NOMO-1 treated with DMSO at 0.1 percent for 48 hours (cell line): ENCODE measurements at regions not wholly inside any gene's neighbourhood (a gene's known extent, or its start where the extent isn't known, plus 50 kb on each side); places are given as distances from the start of the nearest gene placed in this dataset.
"Not testable (repeated sequence)": the region's sequence is repeated elsewhere in the genome, so short reads cannot be mapped to it uniquely, and the experiment has no call there.

Experiments used
- DNase-seq: peaks from one replicate; lab custom pipeline; 2025; ENCODE audit not compliant: unreplicated experiment; lab: John Stamatoyannopoulos, UW

DNA sequence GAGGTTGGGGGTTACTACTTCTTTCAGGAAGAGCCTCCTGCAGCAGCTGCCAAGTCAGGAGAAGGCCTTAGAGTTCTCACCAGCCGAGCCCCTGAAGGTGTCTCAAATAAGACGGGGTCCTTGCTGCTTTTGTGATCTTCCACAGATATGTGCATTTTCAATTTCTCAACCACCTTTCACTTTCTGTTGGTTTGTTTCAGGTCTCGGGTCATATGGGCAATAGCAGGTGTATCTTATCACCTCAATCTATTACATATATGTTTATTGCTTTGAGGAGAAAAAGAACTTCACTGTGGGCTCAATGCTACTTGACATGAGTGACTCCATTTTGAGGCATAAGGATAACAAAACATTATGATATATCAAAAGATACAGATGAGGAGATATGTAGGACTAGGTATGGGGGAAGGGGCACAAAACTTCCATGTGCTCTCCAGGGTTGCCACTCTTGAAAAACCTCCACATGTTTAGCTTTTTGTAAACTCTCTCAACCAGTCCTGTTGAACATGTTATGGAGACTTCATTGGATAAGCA is 1171.4 kb upstream of the ADGRL2 start:
- DNase-seq = no peak

DNA sequence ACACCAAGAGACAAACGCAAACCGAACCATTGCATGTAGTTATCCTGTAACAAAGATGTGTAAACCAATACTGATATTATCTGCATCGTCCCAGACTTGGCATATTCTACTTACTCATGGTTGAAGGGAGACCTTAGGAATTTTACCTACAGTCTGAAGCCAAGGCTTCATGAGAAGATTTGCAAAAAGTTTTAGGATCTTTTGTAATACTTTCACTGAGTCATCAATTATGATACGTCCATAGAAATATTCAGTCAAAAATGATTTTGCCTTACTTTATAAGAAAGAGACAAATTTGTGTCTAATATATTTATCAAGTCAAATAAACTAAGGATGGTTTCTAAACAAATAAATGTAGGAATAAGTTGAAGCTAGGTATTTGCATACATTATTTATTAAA is 1176.1 kb upstream of the ADGRL2 start:
- no peak for DNase-seq

DNA sequence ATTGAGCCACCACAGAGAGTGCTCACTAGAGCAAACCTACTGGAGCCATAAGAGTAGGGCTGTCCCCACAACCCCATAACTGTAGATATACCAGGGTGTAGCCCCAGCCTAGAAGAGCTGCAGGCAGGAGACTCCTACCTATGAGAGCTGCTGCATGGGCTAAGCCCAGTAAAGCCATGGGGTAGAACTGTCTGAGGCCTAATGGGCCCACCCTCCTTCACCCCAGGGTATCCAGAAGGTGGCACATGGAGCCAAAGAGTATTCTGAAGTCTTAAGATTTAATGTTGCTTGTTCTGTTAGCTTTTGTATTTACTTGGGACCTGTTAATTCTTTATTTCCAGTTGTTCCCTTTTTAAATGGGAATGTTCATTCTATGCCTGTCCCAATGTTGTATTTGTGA is 1193.7 kb upstream of the ADGRL2 start:
- DNase-seq = no peak

DNA sequence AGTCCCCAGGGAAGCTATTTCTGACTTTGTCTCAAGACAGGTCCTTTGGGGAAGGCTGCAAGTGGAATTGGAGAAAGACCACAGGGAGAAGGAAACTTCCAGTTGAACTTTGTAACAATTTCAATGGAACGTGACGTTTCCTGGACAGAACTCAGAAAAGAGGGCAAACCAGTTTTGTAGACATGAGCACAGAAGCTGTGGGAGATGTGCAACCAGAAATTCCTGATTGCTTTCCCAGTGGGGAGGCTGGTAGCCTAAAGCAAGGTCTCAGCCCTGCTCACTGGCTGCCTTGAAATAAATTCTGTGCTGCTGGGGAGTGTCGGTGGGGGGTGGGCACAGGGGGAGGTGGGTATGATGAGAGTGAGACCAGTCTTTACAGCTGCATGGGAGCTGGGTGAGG is 1206.7 kb upstream of the ADGRL2 start:
- DNase-seq = no peak

DNA sequence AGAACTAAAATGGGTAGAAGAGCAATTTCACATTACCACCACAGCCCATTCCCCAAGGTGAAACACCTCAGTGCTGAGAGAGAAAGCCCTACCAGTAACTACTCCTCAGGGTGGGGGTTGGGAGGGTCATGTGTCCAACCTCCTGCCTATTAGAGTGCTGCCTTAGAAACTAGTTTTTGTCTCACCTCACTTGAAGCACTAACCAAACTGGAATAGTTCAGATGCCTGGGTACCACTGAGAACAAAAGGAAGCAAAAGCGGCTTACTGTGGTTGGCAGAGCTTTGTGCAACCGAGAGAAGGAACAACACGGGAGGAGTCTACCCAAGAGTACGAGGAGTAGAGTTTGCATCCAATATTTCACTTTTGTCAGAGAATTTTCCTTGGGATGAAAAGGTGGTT is 1207.5 kb upstream of the ADGRL2 start:
- no peak for DNase-seq

DNA sequence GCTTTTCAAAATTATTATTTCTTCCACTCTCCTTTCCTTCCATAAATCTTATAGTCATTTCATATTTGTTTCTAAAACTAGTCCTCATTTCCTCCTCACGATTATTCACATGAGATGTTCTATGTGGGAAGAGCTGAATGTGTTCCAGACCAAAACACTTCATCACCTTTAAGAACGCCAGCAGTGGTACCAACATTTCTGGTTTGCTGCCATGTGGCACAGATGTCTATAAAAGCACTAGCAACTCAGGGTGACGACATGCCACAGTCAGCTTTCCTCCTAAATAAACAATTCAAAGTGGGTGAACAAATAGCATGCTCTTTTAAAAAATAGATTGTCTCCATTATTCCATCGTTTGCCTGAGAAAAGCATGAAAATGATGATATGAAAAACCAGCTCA is 1217.8 kb upstream of the ADGRL2 start:
- DNase-seq = no peak

DNA sequence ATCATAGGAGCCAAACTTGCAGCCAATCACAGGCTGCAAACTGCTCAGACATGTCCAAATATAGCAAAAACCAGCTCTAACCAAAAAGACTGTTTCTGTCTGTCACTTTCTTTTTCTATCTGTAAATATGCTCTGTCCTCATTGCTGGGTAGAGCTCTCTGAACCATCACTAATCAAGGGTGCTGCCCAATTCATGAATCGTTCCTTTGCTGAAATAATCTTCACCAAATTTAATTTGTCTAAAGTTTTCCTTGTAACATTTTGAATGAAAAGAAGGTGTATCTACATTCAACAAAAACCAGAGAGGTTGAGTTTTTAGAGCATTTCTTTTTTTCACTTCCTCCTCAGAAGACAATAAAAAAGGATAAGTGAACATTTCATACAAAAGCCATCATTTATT is 1221.7 kb upstream of the ADGRL2 start:
- no peak for DNase-seq

DNA sequence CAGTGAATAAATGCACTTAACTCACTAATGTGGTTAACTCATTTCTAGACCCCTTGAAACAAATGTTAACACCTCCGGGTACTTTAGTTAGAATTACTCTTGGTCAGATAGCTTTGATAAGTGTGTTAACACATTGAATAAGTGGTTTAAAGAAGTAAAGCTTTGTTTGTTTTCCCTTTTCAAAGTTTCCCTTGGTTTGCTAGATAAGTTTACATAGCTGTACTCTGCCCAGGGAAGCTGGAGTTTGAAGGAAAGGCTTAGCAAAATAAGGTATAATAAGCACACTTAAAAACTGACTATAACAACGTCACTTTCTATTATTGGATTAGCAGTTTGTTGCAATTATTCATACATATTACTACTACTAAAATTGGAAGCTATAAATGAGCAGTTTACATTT is 1233.9 kb upstream of the ADGRL2 start:
- no peak for DNase-seq

DNA sequence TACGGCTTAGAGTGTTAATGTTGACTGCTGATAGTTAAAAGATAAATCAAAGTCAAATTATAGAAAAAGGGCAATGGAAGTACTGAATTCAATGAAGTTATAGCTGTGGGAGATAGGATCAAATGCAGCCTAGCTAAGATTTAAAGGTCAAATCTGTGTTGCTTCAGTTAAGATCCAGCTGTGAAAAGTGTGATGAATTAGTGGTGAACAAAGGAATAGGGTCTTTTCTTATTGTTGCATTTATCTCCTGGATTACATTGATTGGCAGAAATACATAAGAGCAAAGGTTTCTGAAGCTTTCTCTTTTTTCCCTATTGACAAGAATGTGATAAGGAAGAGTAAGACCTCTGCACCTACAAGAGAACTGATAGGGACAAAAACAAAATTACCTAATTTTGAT is 1234.6 kb upstream of the ADGRL2 start:
- DNase-seq = no peak

DNA sequence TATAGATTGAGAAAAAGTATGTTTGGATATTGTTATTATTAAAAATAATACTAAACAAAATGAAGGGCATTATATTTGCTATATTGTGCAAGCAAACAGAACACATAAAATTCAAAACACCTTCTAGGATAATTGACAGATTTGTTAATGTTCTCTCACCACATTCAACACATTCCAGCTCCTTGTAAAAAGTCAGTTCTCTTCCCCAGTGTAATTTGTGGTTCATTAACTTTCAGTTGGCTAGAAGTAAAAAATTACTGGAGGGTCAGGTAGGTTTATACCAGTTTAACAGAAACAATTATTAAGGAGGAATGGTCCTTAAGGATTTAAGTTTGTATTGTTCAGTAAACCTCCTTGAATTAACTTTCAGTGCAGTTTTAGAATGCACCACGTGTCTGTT is 1235.3 kb upstream of the ADGRL2 start:
- no peak for DNase-seq

DNA sequence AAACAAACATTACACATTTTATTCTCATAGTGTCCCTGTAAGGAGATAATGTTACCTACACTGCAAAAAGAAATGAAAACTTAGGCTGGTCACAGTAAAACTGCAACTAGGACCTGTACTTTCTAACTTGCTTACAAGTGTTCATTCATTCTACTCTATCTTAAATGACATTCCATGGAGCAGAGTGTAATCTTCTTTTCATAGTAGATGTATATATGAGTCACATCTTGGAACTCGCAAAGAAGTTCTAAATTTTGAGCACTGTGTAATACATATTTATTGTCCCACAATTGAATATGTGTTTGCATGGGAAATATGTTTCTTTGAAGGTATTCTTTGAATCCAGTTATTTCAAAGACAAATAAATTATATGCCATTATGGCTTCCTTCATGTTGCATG is 1258.5 kb upstream of the ADGRL2 start:
- DNase-seq = no peak

DNA sequence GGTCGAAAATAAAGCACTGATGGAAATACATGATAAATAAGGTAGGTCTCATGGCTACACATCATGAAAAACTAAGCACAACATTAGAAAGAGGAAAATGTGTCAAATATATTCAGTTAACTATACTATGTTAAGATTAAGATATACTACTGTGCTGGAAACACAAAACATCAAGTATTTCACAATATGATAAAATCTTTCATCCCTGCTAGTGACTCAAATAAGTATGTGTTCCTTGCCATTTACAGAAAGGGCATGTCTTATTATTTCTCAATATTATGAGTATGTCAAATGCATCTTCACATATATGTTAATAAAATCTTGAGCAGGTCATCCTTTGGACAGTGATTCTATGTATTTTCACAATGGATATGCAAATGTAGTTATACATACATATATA is 1260.1 kb upstream of the ADGRL2 start:
- no peak for DNase-seq

DNA sequence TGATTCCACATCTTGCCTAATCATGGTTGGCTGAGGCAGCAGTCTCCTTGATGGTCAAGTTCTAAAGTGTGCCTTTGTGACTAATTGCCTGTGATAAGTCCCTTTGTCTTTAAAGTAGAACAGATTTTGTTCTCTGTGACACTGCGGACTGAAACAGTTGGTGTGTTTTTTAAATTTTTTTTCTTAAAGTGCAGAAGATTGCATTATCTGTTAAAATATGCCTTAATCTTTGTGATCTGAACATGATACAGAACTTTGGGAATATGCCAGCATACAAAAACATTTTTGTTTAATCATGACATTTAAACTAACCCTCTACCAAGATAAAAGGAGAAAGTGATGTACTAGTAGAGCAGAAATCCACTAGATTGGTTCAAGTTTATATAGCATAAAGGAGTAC is 1260.6 kb upstream of the ADGRL2 start:
- DNase-seq = no peak

DNA sequence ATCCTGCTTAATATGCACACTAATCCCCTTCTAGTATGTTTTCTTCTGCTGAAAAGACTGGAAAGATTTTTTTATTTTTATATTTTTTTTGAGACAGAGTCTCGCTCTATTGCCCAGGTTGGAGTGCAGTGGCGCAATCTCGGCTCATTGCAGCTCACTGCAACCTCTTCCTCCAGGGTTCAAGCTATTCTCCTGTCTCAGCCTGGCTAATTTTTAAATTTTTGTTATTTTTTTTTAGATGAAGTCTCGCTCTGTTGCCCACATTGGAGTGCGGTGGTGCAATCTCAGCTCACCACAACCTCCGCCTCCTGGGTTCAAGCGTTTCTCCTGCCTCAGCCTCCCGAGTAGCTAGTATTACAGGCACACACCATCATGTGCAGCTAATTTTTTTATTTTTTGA is 1261.4 kb upstream of the ADGRL2 start:
- not testable (repeated sequence) for DNase-seq

DNA sequence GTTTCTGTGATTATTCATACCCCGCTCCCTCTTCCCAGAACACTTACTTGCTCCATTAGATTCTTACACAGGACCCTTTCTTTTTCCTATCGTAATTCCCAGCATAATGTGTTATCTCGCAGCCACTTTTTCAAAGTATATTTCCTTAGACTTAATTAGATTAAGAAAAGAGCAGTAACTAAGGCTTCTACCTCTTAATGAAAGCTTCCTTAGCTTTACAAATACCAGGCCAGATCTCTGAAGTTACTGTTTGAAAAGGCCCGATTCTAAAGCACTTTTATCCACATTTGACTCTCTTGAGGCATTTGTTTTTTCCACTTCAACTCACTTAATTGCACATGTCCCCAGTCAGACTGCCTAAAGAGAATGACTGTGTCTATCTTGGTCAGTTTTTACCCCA is 1264.3 kb upstream of the ADGRL2 start:
- no peak for DNase-seq

DNA sequence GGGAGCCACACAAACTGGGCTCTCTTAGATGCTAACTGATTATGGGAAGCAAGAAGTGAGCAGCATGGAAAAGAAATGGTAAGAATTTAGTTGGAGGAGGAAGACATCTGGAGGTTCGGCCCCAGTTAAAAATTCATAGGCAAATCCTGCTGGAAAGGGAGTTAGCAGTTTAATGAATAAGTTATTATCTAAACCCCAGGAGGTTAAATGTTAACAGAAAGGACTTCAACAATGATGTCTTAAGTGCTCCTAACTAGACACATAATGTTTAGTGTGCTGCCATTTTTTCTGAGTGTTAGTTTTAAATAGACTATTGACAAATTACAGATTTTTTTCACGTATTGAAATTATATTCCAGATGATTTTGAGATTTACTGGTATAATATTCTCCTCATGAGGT is 1265.3 kb upstream of the ADGRL2 start:
- DNase-seq = no peak

DNA sequence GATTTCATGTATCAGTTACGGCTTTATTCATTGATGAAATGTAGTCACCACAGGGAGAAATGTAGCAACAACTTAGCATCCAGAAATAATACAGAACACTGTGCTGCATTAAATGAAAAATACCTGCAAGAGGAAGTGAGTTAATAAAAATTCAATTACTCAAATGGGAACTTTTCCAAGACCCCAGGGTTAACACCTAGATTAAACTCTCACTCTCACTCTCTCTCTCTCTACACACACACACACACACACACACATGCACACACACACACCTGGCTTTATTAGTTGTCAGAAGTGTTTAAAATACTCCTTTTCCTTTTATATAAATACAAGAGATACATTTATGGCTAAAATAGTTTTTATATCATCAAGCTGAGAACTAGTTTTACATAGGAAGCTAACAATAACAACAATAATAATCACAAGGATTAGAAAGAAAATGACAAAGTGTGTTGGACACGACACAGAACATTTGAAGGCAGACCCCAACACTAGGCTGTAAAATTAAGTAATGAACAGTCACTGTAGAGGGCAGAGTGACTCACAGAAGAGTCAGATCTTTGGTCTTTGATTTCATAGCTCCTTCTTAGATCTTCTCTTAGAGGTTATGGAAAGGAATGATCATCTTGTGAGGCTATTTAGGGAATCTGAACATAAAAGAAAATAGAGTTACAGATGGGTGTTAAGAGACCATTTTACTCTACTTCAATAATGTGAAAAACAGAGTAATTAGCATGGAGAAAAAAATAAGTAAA is 1266.0 kb upstream of the ADGRL2 start:
- no peak for DNase-seq

DNA sequence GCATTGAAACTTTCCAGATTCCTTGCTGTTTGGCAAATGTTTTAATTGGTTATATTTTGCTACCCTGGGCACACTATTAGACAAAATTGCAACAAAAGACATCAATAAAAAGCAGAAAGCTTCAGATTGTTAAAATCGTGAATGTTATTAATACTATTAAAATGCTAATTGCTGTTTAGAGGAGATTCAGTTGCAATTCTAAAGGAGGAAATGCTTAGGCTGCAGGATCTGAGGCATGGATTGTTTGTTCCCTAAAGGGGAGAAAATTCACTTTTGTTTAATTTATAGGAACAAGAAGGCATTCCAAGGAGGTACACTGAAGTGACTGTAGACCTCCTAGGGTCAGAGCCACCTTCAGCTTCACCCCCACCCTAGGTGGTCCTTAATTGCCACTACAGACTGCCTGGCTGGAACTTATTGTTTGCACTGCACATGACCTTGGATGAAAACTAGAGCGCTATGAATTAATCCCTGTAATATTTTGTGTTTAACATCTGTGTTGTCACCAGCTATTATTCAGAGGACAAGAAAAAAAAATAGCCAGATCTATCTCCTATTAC is 1266.9 kb upstream of the ADGRL2 start:
- DNase-seq = no peak

DNA sequence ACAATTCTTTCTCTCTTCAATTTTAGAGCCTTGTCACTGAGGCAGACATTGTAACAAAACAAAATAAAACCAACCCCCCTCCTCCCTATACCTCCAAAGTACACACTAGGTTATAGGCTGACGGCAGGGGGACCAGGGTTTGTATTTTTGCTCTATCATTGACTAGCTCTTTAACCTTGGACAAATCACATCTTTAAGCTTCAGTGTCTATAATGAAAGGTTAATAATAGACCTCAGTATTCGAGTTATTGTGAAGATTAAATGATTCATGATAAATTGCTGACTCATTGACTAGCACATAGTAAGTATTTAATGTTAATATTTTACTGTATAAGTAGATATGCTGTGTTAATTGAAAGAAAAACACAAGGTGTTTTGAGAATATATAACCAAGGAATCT is 1267.6 kb upstream of the ADGRL2 start:
- DNase-seq = no peak

DNA sequence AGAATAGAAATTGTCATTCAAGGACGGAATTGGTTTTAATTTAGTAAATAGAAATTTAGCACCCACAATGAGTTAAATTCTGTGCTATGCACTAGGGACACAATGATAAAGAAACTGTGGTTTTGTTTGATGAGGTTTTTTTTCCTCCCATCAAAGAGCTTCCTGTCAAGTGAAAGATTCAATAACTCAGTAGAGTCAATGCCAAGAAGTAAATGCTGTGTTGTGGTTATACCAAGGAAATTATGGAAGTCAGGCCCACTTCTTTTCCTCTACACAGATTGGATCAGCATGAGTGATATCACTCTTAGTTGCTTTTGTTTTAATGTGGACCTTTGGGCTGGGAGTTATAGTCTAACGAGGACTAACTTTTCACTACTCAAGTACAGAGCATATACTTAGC is 1269.6 kb upstream of the ADGRL2 start:
- DNase-seq = no peak

DNA sequence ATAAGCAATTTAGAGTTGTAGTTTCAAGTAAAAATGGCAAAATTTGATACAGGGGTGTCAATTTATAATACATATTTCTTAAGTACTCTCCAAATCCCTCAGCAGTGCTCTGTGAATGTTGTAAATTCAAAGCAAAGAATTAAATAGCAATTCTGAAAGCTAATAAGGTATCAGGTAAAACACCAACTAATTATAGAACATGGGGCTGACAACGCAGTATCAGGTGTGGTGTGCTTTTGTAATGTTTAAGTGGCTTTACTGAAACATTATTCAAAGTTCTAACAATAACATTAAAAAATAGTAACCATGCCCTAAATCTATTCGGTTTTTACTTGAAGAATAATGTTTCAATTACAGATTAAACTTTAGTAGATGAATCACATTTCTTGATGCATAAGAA is 1271.2 kb upstream of the ADGRL2 start:
- no peak for DNase-seq

DNA sequence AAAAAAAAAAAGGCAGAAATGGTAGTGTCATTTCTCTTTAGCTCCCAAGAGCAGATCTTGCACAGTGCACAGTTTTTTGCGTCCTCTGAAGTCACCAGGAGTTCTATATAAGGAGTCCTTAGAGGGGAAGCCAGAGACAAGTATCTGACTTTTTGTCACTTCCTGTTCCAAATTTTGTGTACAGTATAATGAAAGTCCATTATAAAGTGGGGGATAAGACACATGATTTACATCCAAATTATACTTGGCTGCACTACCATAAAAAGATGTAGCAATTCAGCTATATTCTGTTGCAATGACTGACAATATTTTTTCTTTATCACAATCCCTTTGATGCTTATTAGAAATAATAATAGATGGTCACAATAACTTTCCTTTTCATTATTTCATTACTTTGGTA is 1276.9 kb upstream of the ADGRL2 start:
- DNase-seq = peak; percentile 36

DNA sequence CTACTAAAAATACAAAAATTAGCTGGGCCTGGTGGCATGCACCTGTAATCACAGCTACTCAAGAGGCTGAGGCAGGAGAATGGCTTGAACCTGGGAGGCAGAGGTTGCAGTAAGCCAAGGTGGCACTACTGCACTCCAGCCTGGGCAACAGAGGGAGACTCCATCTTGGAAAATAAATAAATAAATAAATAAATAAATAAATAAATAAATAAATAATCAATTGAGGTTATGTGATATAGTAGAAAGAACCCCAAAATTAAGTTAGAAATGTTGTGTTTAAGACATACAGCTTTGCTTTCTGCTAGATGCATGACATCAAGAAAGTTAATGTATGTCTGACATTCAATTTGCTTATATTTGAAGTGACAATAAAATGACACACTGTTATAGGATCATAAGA is 1277.7 kb upstream of the ADGRL2 start:
- not testable (repeated sequence) for DNase-seq
